ENCODE measurements at regions not wholly inside any gene's neighbourhood (a gene's known extent, or its start where the extent isn't known, plus 50 kb on each side); places are given as distances from the start of the nearest gene placed in this dataset.

DNA sequence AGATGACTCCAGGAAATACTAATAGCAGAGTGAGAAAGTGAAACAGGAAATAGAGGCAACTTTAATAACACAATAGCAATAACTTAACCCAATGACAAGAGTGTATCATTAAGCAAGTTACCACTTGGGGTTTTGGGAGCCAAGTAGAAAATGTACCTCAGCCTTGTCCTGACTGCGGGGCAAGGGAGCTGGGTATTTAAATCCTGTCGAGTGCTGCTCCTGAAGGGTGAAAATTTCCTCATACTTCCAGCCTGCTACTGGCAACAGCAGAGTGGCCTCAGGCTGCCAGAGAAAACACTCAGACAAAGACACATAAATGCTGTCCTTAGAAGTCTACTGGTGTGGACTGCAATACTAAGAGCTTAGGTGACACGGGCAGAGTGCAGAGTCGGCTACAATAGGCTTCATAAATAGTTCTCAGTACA lies 112.5 kb upstream of the EMB start:
- TF ChIP-seq, protein P1, sequence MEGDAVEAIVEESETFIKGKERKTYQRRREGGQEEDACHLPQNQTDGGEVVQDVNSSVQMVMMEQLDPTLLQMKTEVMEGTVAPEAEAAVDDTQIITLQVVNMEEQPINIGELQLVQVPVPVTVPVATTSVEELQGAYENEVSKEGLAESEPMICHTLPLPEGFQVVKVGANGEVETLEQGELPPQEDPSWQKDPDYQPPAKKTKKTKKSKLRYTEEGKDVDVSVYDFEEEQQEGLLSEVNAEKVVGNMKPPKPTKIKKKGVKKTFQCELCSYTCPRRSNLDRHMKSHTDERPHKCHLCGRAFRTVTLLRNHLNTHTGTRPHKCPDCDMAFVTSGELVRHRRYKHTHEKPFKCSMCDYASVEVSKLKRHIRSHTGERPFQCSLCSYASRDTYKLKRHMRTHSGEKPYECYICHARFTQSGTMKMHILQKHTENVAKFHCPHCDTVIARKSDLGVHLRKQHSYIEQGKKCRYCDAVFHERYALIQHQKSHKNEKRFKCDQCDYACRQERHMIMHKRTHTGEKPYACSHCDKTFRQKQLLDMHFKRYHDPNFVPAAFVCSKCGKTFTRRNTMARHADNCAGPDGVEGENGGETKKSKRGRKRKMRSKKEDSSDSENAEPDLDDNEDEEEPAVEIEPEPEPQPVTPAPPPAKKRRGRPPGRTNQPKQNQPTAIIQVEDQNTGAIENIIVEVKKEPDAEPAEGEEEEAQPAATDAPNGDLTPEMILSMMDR (IDR thresholded peaks at IDR 0.05; ENCODE audit: poor library complexity, severe bottlenecking): no peak
- no peak for TF ChIP-seq RAD21 (conservative IDR thresholded peaks at IDR 0.05)
- no peak for TF ChIP-seq TAF1 (IDR thresholded peaks at IDR 0.05; ENCODE audit: low read depth)
- TF ChIP-seq EZH2 (IDR thresholded peaks at IDR 0.05; ENCODE audit: borderline replicate concordance, insufficient read depth, low read length, poor library complexity, severe bottlenecking): no peak
- TF ChIP-seq POLR2AphosphoS5 (IDR thresholded peaks at IDR 0.05): no peak
- TF ChIP-seq, protein P2, sequence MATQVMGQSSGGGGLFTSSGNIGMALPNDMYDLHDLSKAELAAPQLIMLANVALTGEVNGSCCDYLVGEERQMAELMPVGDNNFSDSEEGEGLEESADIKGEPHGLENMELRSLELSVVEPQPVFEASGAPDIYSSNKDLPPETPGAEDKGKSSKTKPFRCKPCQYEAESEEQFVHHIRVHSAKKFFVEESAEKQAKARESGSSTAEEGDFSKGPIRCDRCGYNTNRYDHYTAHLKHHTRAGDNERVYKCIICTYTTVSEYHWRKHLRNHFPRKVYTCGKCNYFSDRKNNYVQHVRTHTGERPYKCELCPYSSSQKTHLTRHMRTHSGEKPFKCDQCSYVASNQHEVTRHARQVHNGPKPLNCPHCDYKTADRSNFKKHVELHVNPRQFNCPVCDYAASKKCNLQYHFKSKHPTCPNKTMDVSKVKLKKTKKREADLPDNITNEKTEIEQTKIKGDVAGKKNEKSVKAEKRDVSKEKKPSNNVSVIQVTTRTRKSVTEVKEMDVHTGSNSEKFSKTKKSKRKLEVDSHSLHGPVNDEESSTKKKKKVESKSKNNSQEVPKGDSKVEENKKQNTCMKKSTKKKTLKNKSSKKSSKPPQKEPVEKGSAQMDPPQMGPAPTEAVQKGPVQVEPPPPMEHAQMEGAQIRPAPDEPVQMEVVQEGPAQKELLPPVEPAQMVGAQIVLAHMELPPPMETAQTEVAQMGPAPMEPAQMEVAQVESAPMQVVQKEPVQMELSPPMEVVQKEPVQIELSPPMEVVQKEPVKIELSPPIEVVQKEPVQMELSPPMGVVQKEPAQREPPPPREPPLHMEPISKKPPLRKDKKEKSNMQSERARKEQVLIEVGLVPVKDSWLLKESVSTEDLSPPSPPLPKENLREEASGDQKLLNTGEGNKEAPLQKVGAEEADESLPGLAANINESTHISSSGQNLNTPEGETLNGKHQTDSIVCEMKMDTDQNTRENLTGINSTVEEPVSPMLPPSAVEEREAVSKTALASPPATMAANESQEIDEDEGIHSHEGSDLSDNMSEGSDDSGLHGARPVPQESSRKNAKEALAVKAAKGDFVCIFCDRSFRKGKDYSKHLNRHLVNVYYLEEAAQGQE (IDR thresholded peaks at IDR 0.05; ENCODE audit: borderline replicate concordance): no peak

Measured in neural cell (in vitro differentiated cells).